DMS 273 treated with DMSO at 0.1 percent for 48 hours (cell line): ENCODE measurements at regions not wholly inside any gene's neighbourhood (a gene's known extent, or its start where the extent isn't known, plus 50 kb on each side); places are given as distances from the start of the nearest gene placed in this dataset.

Source experiments
- DNase-seq: peaks from one replicate; lab custom pipeline; 2025; lab: John Stamatoyannopoulos, UW

DNA sequence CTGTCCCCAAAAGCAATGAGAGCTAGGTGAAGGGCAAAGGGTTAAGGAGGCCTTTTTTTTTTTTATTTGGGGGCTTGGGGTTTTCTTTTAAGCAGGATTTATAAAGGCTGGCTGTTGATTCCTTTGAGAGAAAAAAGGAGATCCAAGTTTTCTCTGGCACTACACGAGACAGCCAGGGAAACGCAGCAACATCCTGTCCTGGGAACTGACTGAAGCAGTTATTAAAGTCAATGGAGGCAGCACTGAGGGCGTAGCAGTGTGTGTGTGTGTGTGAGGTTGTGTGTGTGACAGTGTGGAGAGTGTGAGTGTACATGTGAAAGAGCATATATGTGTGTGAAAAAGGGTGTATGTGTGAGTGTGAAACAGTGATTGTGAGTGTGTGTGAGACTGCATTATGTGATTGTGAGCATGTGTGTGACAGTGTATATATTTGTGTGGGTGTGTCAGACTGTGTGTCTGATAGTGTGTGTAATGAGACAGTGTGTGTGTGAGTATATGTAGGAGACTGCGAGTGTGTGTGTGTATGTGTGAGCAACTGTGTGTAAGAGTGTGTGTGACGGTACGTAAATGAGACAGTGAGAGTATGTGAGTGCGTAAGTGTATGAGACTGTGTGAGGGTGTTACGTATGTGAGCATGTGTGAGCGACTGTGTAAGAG is 65.9 kb upstream of the TIAM1 start:
- DNase-seq: no peak

DNA sequence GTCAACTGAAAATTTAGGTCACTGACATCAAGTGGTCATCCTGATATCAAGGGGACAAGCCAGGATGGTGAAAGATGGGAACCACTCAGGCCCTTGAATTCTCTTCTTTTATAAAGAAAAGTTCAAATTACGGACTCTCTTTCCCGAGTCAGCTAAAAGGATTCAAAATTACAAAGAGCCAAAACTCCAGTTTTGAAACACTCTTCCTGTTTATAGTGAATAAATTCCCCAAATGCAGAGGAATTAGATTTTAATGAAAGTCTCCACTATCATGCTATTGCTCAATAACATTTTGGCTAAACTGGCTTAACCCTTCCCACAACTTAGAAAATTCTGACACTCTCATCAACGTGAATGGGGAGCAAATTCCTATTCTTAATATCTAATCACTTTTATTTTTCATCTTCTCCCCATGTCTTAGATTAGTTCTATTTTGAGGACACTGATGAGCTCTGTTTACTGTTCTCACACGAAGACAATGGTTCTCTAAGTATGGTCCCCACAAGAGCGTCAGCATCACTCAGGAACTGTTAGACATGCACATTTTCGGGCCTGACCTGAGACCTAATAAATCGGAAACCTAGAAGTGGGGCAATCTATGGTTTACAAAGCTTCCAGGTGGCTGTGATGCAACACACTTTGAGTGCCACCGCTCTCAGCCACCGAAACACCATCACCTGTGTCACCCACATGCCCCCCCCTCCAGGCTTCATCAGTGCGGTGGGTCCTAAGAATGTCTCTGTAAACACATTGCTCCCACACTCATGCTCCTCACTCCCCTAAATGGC is 64.4 kb upstream of the TIAM1 start:
- no peak for DNase-seq

DNA sequence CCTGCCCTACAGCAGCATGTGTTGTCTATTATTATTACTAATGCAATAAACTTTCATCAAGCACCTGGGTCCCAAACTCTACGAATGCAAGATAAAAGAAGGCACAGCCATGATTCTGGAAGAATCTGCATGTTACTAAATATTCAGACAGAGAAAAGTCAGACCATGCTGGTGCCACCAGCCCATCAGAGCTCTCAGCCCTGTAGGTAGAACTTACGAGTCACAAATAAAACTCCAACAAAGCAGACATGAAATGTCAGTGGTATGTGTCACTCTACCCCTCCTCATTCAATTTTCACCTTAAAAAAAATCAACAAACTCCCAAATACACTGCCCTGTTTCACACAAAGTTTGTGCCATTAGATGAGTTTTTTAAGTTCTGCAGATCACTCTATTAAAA is 62.4 kb upstream of the TIAM1 start:
- no peak for DNase-seq

DNA sequence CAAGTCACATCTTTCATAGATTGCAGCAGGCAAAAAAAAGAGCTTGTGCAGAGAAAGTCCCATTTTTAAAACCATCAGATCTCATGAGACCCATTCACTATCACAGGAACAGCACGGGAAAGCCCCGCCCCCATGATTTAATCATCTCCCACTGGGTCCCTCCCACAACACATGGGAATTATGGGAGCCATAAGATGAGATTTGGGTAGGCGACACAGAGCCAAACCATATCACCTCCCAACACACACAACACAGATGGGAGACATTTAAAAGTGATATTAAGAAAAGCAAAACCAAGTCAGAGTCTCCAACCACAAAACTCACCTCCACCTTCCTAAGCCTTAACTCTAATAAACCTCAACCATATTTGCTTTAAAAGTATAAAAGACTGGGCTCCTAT is 61.5 kb upstream of the TIAM1 start:
- no peak for DNase-seq

DNA sequence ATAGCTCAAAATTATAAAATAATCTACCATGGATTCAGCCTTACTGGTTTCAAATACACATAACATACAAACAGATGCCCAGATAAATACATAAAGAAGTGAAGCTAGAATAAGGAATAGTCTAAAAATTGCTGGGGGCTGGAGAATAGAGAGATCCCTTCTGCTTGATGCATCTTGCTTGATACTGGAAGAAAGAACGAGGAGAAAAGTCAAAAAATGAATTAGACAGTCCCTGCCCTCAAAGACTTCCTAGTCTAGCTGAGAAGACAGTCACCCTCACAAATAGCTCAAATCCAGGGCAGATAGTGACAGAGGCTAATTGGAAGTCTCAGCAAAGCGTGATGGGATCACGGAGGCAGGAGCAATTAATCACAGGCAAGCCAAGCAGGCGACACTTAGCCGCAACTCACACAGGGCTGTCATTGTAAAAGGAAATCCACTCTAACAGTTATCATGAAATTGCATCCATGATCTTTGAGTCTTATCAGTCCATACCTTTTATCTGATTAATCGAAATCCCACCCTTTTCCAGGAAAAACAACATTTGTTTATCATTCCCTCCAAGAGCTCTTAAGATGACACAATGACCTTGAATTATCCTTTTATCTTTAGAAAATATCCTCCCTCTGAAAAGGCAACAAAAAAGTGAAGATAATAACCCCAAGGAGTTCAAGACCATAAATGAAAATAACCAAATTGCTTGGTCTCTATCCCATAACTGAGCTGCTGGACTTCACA is 59.7 kb upstream of the TIAM1 start:
- DNase-seq: no peak

DNA sequence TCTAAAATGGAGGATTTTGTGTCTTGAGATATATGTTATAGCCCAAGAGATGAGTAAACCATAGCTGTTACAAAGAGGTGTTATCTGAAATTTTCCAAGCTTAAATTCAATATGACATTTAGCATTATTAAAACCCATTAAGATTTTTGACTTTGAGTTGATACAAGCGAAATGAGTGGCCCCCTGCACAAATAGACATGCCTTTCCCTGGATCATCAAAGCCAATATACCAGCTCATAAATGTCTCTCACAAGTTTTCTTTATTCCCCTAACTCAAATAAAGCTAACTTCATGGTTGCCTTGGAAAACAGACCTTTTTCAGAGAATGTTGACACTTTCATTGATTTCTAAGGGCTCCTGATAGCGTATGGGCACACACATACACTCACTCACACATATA is 55.5 kb upstream of the TIAM1 start:
- DNase-seq: no peak

- no peak for DNase-seq
These were observed 54.5 kb upstream of the TIAM1 start for GRCh38 chr21:31398574-31398973.

DNA sequence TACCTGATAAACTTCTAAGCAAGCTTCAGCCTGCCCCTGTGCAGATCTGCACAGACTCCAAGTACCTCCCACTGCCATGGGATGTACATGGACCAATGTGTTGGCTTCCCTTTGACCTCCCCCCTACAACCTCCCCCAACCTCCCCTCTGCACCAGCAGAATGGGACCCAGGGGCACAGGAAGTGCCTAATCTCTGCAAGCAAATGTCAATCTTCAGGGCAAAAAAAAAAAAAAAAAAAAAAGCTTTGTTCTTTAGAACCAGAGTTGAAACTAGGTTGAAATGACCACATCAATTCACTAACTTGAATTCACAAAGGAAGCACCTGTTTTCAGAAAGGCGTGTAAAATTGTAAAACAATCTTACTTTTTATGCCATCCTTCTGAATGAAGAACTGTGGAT is 53.9 kb upstream of the TIAM1 start:
- no peak for DNase-seq

DNA sequence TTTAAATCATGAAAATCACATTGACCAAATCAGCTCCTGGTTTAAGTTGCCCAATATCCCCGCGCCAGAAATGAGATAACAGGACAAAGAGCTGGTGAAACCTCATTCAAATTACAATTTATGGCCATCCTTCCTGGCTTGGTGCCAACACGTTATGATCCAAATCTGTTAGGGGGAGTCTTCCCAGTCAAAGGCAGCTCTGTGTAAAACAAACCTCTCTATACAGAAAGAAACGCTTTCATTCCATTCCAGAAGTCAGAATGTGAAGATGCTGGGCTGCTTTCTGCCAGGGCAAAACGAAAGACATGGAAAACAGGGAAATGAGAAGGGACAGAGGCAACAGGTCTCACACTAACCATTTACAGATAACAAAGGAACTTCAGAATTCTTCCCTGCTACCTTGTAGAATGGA is 53.5 kb upstream of the TIAM1 start:
- no peak for DNase-seq

DNA sequence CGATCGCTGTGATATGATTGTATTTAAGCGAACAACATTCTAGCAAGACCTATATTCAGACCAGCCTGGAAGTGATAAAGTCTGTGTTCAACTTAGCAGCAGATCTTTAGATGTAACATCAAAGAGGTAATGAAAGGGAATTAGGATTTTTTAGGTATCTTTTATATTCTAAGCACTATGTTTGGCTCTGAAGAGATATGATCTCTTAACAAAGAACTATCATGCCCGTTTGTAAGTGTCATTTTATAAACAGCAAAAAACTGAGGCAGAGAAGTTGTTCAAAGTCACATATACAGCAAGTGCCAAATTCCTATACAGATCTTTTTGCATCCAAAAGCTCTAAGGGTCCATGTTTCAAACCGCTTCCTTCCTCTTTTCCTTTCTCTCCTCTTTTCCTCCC is 53.0 kb upstream of the TIAM1 start:
- DNase-seq: no peak

DNA sequence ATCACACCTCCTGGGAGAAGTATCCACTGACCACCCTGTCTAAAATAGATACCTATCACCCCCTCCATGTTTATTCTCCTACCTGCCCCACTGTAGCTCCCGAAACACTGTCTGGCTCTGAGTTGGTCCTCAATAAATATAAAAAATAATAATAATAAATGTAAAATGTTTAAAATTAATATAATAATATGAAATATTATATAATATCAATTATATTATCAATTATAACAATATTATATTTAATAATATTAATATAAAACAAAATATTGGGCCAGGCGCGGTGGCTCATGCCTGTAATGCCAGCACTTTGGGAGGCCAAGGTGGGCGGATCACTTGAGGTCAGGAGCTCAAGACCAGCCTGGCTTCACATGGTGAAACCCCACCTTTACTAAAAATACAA is 52.3 kb upstream of the TIAM1 start:
- no peak for DNase-seq

- DNase-seq: no peak
These were observed 51.7 kb upstream of the TIAM1 start for GRCh38 chr21:31395791-31396190.

GRCh38 chr21:31395268-31395667 is 51.2 kb upstream of the TIAM1 start:
- no peak for DNase-seq

GRCh38 chr21:31394309-31394708 is 50.2 kb upstream of the TIAM1 start:
- DNase-seq: no peak
